Suprapubic skin (tissue), 4 donors: ENCODE measurements at regions not wholly inside any gene's neighbourhood (a gene's known extent, or its start where the extent isn't known, plus 50 kb on each side); places are given as distances from the start of the nearest gene placed in this dataset.

Source experiments
- EP300 ChIP-seq: sonication (generic); formaldehyde crosslinking; IDR thresholded peaks from one replicate; pipeline ENCODE4 v1.6.1; 2017; ENCODE audit warnings: antibody characterized with exemption
- POLR2A ChIP-seq, 2 donors: fragments of 450-650 bp; IDR thresholded peaks; one replicate each; pipeline ENCODE4 v1.6.1; 2017; ENCODE audit warnings: antibody characterized with exemption in 2 of 2, mild to moderate bottlenecking in 2 of 2, moderate library complexity in 2 of 2
- POLR2AphosphoS5 ChIP-seq, 3 donors: sonication (generic); formaldehyde crosslinking; IDR thresholded peaks; one replicate each; pipeline ENCODE4 v1.6.1; 2017; ENCODE audit warnings: antibody characterized with exemption in 3 of 3
- TF ChIP-seq, protein P1 (sequence below), 2 donors: fragments of 200-600 bp in 1 of 2; fragments of 450-650 bp in 1 of 2; sonication (generic) in 1 of 2; IDR thresholded peaks; one replicate each; pipeline ENCODE4 v1.5.1; 2016 to 2019; ENCODE audit warnings: antibody characterized with exemption in 2 of 2, mild to moderate bottlenecking in 1 of 2, moderate library complexity in 1 of 2

DNA sequence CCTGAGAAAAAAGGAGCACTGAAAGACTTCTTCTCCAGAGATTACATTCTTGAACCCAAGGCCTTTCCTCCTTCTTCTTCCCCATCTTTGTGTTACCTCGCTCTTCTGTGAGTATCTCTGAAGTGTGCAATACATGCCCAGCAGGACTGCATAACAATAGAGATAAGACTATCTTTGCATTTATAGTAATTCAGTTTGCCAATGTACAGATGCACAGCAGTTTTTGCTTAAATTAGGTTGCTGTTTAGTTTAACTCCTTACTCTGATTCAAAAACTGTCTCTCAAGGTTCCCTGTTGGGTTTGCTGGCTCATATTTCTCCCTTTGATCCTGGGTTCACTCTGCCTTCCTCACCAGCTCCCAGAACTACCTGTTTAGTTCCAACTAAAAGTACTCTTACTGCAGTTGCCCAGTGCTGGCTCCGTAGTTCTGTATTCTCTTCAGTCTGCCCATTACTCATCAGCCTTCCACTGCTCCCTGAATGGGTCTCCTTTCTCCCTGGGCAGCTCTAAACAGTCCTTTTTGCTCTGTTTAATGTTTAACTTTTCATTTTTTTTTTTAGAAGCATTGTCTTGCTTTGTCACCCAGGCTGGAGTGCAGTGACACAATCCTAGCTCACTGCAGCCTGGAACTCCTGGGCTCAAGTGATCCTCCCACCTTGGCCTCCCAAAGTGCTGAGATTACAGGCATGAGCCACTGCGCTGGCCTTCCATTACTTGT is 180.6 kb upstream of the CAND1 start:
- no peak for TF ChIP-seq POLR2A (IDR thresholded peaks at IDR 0.05)
- TF ChIP-seq EP300 = no peak
- TF ChIP-seq, protein P1, sequence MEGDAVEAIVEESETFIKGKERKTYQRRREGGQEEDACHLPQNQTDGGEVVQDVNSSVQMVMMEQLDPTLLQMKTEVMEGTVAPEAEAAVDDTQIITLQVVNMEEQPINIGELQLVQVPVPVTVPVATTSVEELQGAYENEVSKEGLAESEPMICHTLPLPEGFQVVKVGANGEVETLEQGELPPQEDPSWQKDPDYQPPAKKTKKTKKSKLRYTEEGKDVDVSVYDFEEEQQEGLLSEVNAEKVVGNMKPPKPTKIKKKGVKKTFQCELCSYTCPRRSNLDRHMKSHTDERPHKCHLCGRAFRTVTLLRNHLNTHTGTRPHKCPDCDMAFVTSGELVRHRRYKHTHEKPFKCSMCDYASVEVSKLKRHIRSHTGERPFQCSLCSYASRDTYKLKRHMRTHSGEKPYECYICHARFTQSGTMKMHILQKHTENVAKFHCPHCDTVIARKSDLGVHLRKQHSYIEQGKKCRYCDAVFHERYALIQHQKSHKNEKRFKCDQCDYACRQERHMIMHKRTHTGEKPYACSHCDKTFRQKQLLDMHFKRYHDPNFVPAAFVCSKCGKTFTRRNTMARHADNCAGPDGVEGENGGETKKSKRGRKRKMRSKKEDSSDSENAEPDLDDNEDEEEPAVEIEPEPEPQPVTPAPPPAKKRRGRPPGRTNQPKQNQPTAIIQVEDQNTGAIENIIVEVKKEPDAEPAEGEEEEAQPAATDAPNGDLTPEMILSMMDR (IDR thresholded peaks at IDR 0.05) = no peak
- no peak for TF ChIP-seq POLR2AphosphoS5 (IDR thresholded peaks at IDR 0.05)
